HG03159 (cell line): ENCODE measurements at regions not wholly inside any gene's neighbourhood (a gene's known extent, or its start where the extent isn't known, plus 50 kb on each side); places are given as distances from the start of the nearest gene placed in this dataset.

Experiments
- ATAC-seq: cut with Tn5 transposase; IDR thresholded peaks from one replicate; pipeline ENCODE4 v1.9.1; 2021; ENCODE audit warnings: mild to moderate bottlenecking, moderate library complexity; ENCODE audit not compliant: unreplicated experiment

DNA sequence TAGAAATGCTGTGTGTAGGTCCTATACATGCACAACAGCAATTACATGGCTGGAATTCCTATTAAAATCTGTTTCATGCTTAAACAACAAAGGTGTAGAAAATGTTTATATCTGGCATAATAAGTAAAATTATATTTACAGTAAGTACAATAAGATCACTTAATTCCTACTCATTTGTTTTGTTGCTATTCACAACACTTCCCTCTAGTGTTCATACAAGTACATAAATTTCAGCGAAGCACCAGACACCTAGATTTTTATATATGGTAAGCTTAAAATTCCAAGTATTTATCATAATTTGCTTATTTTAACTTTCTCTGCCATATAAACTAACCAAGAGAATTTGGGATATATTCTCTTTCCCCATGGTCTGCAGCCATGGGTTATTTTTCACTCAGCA, 51.8 kb upstream of the ANK3 start:
- no peak for ATAC-seq

GRCh38 chr10:60439641-60440040, 50.0 kb upstream of the ANK3 start:
- ATAC-seq, result no peak
